GM12878 (cell line): ENCODE measurements at regions not wholly inside any gene's neighbourhood (a gene's known extent, or its start where the extent isn't known, plus 50 kb on each side); places are given as distances from the start of the nearest gene placed in this dataset.
"Not testable (repeated sequence)": the region's sequence is repeated elsewhere in the genome, so short reads cannot be mapped to it uniquely, and the experiment has no call there.

ENCODE experiments used
- CBX3 ChIP-seq: fragments of 200-600 bp; sonication (generic); IDR thresholded peaks from 2 replicates; pipeline ENCODE4 v1.6.1; 2016; ENCODE audit warnings: low read depth, borderline replicate concordance
- CHD1 ChIP-seq: IDR thresholded peaks from 2 replicates; pipeline ENCODE4 v1.6.1; 2012; ENCODE audit warnings: low read depth, low read length, improper control_type of control experiment
- JUND ChIP-seq: IDR thresholded peaks from 2 replicates; pipeline ENCODE4 v1.6.1; 2012; ENCODE audit warnings: low read depth, mild to moderate bottlenecking, low read length, improper control_type of control experiment, moderate library complexity
- POLR2A ChIP-seq: IDR thresholded peaks from 2 replicates; pipeline ENCODE4 v1.6.1; 2011; ENCODE audit warnings: low read depth, mild to moderate bottlenecking, low read length
- POLR2AphosphoS2 ChIP-seq: IDR thresholded peaks from 2 replicates; pipeline ENCODE4 v1.6.1; 2011; ENCODE audit warnings: low read depth, mild to moderate bottlenecking, low read length, improper control_type of control experiment, moderate library complexity
- RFX5 ChIP-seq: IDR thresholded peaks from 2 replicates; pipeline ENCODE4 v1.6.1; 2011; ENCODE audit warnings: low read depth, low read length, improper control_type of control experiment
- YY1 ChIP-seq: IDR thresholded peaks from 2 replicates; pipeline ENCODE4 v1.6.1; 2011; ENCODE audit warnings: low read depth, mild to moderate bottlenecking, low read length
- TF ChIP-seq, protein P1 (sequence below): IDR thresholded peaks from 2 replicates; pipeline ENCODE4 v1.6.1; 2011; ENCODE audit warnings: borderline replicate concordance, low read depth, mild to moderate bottlenecking, moderate library complexity, low read length; ENCODE audit not compliant: insufficient read depth, poor library complexity, severe bottlenecking
- TF ChIP-seq, protein P2 (sequence below), 3 experiments: IDR thresholded peaks in 2 of 3; conservative IDR thresholded peaks in 1 of 3; 2 replicates each; pipeline ENCODE4 v1.5.1; 2011; ENCODE audit warnings: low read depth in 3 of 3, low read length in 3 of 3, mild to moderate bottlenecking in 3 of 3, control low read depth in 2 of 3, moderate library complexity in 2 of 3, inconsistent platforms in 1 of 3, mixed read lengths in 1 of 3; ENCODE audit not compliant: control insufficient read depth in 2 of 3, insufficient read depth in 1 of 3; ENCODE audit errors: extremely low read depth in 1 of 3

DNA sequence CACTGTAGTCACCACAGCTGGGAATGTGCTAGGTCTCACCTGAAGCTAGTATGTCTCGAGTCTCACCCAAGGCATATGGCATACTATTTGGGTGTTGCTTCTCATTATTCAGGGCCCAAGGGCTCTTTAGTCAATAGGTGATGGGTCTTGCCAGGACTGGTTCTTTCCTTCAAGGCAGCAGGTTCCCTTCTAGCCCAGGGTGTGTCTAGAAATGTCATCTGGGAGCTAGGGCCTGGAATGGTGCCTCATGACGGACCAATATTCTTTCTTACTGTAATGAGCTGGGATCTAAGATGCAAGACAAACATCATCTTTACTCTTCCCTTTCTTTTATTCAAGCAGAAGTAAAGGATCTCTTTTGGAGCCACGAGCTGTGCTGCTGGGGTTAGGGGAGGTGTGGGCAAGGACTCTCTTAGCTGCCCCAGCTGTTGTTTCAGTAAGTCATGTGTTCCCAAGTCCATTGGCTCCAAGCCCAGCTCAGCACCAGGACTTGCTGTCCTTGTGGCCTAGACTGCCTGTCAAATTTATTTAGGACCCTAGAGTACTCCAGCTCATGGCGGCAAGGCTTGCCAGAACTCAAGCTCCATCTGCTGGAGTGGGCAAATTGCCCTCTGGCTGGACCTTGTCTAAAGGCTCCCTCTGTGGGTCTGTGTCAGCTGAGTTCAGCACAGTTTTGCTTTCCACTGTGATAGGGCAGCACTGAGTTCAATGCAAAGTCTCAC, 106.0 kb upstream of the POTEB3 start:
- TF ChIP-seq CHD1, POLR2AphosphoS2, JUND, RFX5, POLR2A, YY1, CBX3: not testable (repeated sequence)
- TF ChIP-seq, protein P1, sequence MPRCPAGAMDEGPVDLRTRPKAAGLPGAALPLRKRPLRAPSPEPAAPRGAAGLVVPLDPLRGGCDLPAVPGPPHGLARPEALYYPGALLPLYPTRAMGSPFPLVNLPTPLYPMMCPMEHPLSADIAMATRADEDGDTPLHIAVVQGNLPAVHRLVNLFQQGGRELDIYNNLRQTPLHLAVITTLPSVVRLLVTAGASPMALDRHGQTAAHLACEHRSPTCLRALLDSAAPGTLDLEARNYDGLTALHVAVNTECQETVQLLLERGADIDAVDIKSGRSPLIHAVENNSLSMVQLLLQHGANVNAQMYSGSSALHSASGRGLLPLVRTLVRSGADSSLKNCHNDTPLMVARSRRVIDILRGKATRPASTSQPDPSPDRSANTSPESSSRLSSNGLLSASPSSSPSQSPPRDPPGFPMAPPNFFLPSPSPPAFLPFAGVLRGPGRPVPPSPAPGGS = not testable (repeated sequence)
- TF ChIP-seq, protein P2, sequence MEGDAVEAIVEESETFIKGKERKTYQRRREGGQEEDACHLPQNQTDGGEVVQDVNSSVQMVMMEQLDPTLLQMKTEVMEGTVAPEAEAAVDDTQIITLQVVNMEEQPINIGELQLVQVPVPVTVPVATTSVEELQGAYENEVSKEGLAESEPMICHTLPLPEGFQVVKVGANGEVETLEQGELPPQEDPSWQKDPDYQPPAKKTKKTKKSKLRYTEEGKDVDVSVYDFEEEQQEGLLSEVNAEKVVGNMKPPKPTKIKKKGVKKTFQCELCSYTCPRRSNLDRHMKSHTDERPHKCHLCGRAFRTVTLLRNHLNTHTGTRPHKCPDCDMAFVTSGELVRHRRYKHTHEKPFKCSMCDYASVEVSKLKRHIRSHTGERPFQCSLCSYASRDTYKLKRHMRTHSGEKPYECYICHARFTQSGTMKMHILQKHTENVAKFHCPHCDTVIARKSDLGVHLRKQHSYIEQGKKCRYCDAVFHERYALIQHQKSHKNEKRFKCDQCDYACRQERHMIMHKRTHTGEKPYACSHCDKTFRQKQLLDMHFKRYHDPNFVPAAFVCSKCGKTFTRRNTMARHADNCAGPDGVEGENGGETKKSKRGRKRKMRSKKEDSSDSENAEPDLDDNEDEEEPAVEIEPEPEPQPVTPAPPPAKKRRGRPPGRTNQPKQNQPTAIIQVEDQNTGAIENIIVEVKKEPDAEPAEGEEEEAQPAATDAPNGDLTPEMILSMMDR (IDR thresholded peaks at IDR 0.05 in 2 of 3, conservative IDR thresholded peaks at IDR 0.05 in 1 of 3; ENCODE audit: control insufficient read depth in 2 of 3, extremely low read depth in 1 of 3, insufficient read depth in 1 of 3, low read depth in 3 of 3, low read length in 3 of 3) = not testable (repeated sequence)
